Nephron progenitor cell (in vitro differentiated cells): ENCODE measurements at regions not wholly inside any gene's neighbourhood (a gene's known extent, or its start where the extent isn't known, plus 50 kb on each side); places are given as distances from the start of the nearest gene placed in this dataset.

Experiments
- DNase-seq: peaks from one replicate; pipeline ENCODE4 v3.0.0; 2021
- H3K27ac Mint-ChIP-seq: 2 replicates; pipeline ENCODE4 v1.8.0; 2021; ENCODE audit warnings: mild to moderate bottlenecking, moderate library complexity, mixed read lengths
- H3K27me3 Mint-ChIP-seq: 2 replicates; pipeline ENCODE4 v1.8.0; 2021; ENCODE audit warnings: mild to moderate bottlenecking, low read depth, mixed read lengths; ENCODE audit not compliant: poor library complexity
- H3K36me3 Mint-ChIP-seq: 2 replicates; pipeline ENCODE4 v1.8.0; 2021; ENCODE audit warnings: low read depth, mixed read lengths
- H3K4me1 Mint-ChIP-seq: 2 replicates; pipeline ENCODE4 v1.8.0; 2021; ENCODE audit warnings: mixed read lengths
- H3K4me3 Mint-ChIP-seq: 2 replicates; pipeline ENCODE4 v1.8.0; 2021; ENCODE audit warnings: mild to moderate bottlenecking, moderate library complexity, mixed read lengths
- H3K9me3 Mint-ChIP-seq: 2 replicates; pipeline ENCODE4 v1.8.0; 2021; ENCODE audit warnings: mild to moderate bottlenecking, moderate library complexity, mixed read lengths
- CTCF ChIP-seq: fragments of 200-600 bp; sonication (generic); IDR thresholded peaks from 2 replicates; pipeline ENCODE4 v1.5.0; 2021; ENCODE audit warnings: antibody characterized with exemption

- no peak overlapping the region for H3K27ac Mint-ChIP-seq
- peaks cover 11% of the 10 kb centered on the region for H3K9me3 Mint-ChIP-seq
- H3K4me3 Mint-ChIP-seq: no peak overlapping the region
- H3K27me3 Mint-ChIP-seq: no peaks in the 10 kb centered on the region
- peaks cover 5% of the 10 kb centered on the region for H3K36me3 Mint-ChIP-seq
- no peak for DNase-seq
- TF ChIP-seq CTCF: no peak
- H3K4me1 Mint-ChIP-seq: peaks cover 5% of the 10 kb centered on the region
These were observed 392.8 kb upstream of the KLF6 start for GRCh38 chr10:4177791-4178190.

- Mint-ChIP-seq H3K27ac (no peak overlapping the region), H3K27me3 (no peaks in the 10 kb centered on the region), H3K9me3 (peaks cover 22% of the 10 kb centered on the region), H3K4me1 (peaks cover 5% of the 10 kb centered on the region), H3K36me3 (peaks cover 11% of the 10 kb centered on the region), H3K4me3 (no peak overlapping the region)
- no peak for DNase-seq
- TF ChIP-seq CTCF: no peak
These were observed 391.7 kb upstream of the KLF6 start for GRCh38 chr10:4176500-4177281.

GRCh38 chr10:4174197-4174596 lies 389.2 kb upstream of the KLF6 start:
- no peak overlapping the region for H3K4me3 Mint-ChIP-seq
- no peak for TF ChIP-seq CTCF

GRCh38 chr10:4170633-4171314 lies 385.8 kb upstream of the KLF6 start:
- Mint-ChIP-seq H3K4me1 (peaks cover 1% of the 10 kb centered on the region), H3K4me3 (no peak overlapping the region), H3K9me3 (peaks cover 28% of the 10 kb centered on the region), H3K27ac (no peak overlapping the region), H3K27me3 (no peaks in the 10 kb centered on the region), H3K36me3 (peaks cover 11% of the 10 kb centered on the region)
- no peak for TF ChIP-seq CTCF
- no peak for DNase-seq

More at GRCh38 chr10:4174197-4174596, 389.2 kb upstream of the KLF6 start:
- DNase-seq: no peak
- Mint-ChIP-seq H3K27ac (no peak overlapping the region), H3K4me1 (peaks cover 5% of the 10 kb centered on the region), H3K27me3 (no peaks in the 10 kb centered on the region), H3K9me3 (peaks cover 28% of the 10 kb centered on the region), H3K36me3 (peaks cover 11% of the 10 kb centered on the region)

- Mint-ChIP-seq H3K27ac (no peak overlapping the region), H3K4me3 (no peak overlapping the region)
These were observed 385.2 kb upstream of the KLF6 start for GRCh38 chr10:4170181-4170580.

More at GRCh38 chr10:4170181-4170580, 385.2 kb upstream of the KLF6 start:
- no peak for TF ChIP-seq CTCF
- Mint-ChIP-seq H3K9me3 (peaks cover 28% of the 10 kb centered on the region), H3K27me3 (no peaks in the 10 kb centered on the region), H3K36me3 (peaks cover 11% of the 10 kb centered on the region), H3K4me1 (no peaks in the 10 kb centered on the region)
- DNase-seq: no peak
